ENCODE measurements at regions not wholly inside any gene's neighbourhood (a gene's known extent, or its start where the extent isn't known, plus 50 kb on each side); places are given as distances from the start of the nearest gene placed in this dataset.
"Not testable (repeated sequence)": the region's sequence is repeated elsewhere in the genome, so short reads cannot be mapped to it uniquely, and the experiment has no call there.

GRCh38 chr3:8356066-8356465 is 145.6 kb upstream of the LMCD1 start:
- TF ChIP-seq CTCF (IDR thresholded peaks at IDR 0.05); SIN3A (IDR thresholded peaks at IDR 0.05; ENCODE audit: borderline replicate concordance, insufficient read depth, low read depth, low read length): not testable (repeated sequence)
